ENCODE measurements at regions not wholly inside any gene's neighbourhood (a gene's known extent, or its start where the extent isn't known, plus 50 kb on each side); places are given as distances from the start of the nearest gene placed in this dataset.

- Histone ChIP-seq H3K4me1 (ENCODE audit: insufficient read depth, low read length, severe bottlenecking) (no peaks in the 10 kb centered on the region), H3K9ac (ENCODE audit: low read length) (no peak overlapping the region), H3F3A (ENCODE audit: insufficient read depth, low read length) (no peaks in the 10 kb centered on the region), H4K20me1 (ENCODE audit: insufficient read depth, low read length) (no peaks in the 10 kb centered on the region), H2AFZ (ENCODE audit: low read length) (no peak overlapping the region), H3K4me2 (ENCODE audit: low read length) (no peak overlapping the region), H3K79me2 (ENCODE audit: insufficient read depth, low read length) (no peaks in the 10 kb centered on the region), H3K4me3 (ENCODE audit: low read depth, low read length, poor library complexity, severe bottlenecking) (no peak overlapping the region), H3K27me3 (ENCODE audit: insufficient read depth, low read length) (no peaks in the 10 kb centered on the region), H3K9me2 (ENCODE audit: low read depth, low read length) (no peaks in the 10 kb centered on the region), H3K36me3 (ENCODE audit: insufficient read depth, low read length) (no peaks in the 10 kb centered on the region), H3K9me3 (ENCODE audit: low read length) (no peaks in the 10 kb centered on the region), H3K27ac (ENCODE audit: low read depth, low read length, poor library complexity, severe bottlenecking) (no peak overlapping the region)
- TF ChIP-seq EZH2 (IDR thresholded peaks at IDR 0.05; ENCODE audit: borderline replicate concordance, low read length) (no peak), CTCF (IDR thresholded peaks at IDR 0.05; ENCODE audit: low read length) (no peak)
Measured at GRCh38 chr4:20421603-20421985, 169.9 kb downstream of the SLIT2 start.

GRCh38 chr4:20422398-20422797 is 170.7 kb downstream of the SLIT2 start:
- no peak overlapping the region for H3K27ac ChIP-seq (ENCODE audit: low read depth, low read length, poor library complexity, severe bottlenecking)
- H3K4me2 ChIP-seq (ENCODE audit: low read length) = no peak overlapping the region
- no peaks in the 10 kb centered on the region for H3K9me3 ChIP-seq (ENCODE audit: low read length)
- H3K9ac ChIP-seq (ENCODE audit: low read length) = no peak overlapping the region
- H3K36me3 ChIP-seq (ENCODE audit: insufficient read depth, low read length) = no peaks in the 10 kb centered on the region
- H3K79me2 ChIP-seq (ENCODE audit: insufficient read depth, low read length) = no peaks in the 10 kb centered on the region
- H3K4me1 ChIP-seq (ENCODE audit: insufficient read depth, low read length, severe bottlenecking) = no peaks in the 10 kb centered on the region
- no peak overlapping the region for H2AFZ ChIP-seq (ENCODE audit: low read length)
- no peaks in the 10 kb centered on the region for H3F3A ChIP-seq (ENCODE audit: insufficient read depth, low read length)
- H4K20me1 ChIP-seq (ENCODE audit: insufficient read depth, low read length) = no peaks in the 10 kb centered on the region
- H3K27me3 ChIP-seq (ENCODE audit: insufficient read depth, low read length) = no peaks in the 10 kb centered on the region
- H3K9me2 ChIP-seq (ENCODE audit: low read depth, low read length) = no peaks in the 10 kb centered on the region
- H3K4me3 ChIP-seq (ENCODE audit: low read depth, low read length, poor library complexity, severe bottlenecking) = no peak overlapping the region
- TF ChIP-seq EZH2 (IDR thresholded peaks at IDR 0.05; ENCODE audit: borderline replicate concordance, low read length) = no peak
- TF ChIP-seq CTCF (IDR thresholded peaks at IDR 0.05; ENCODE audit: low read length) = peak; percentile 29; the same call in 1 of the 2 replicates

- Histone ChIP-seq H3K27ac (ENCODE audit: low read depth, low read length, poor library complexity, severe bottlenecking) (no peak overlapping the region), H3K9me3 (ENCODE audit: low read length) (no peaks in the 10 kb centered on the region), H3K4me3 (ENCODE audit: low read depth, low read length, poor library complexity, severe bottlenecking) (no peak overlapping the region), H3K9ac (ENCODE audit: low read length) (no peak overlapping the region), H3K4me2 (ENCODE audit: low read length) (no peak overlapping the region), H3K4me1 (ENCODE audit: insufficient read depth, low read length, severe bottlenecking) (no peaks in the 10 kb centered on the region), H3F3A (ENCODE audit: insufficient read depth, low read length) (no peaks in the 10 kb centered on the region), H4K20me1 (ENCODE audit: insufficient read depth, low read length) (no peaks in the 10 kb centered on the region), H3K79me2 (ENCODE audit: insufficient read depth, low read length) (no peaks in the 10 kb centered on the region), H2AFZ (ENCODE audit: low read length) (no peak overlapping the region), H3K36me3 (ENCODE audit: insufficient read depth, low read length) (no peaks in the 10 kb centered on the region), H3K27me3 (ENCODE audit: insufficient read depth, low read length) (no peaks in the 10 kb centered on the region), H3K9me2 (ENCODE audit: low read depth, low read length) (no peaks in the 10 kb centered on the region)
- TF ChIP-seq EZH2 (IDR thresholded peaks at IDR 0.05; ENCODE audit: borderline replicate concordance, low read length) (no peak), CTCF (IDR thresholded peaks at IDR 0.05; ENCODE audit: low read length) (no peak)
Measured at GRCh38 chr4:20423420-20423819, 171.7 kb downstream of the SLIT2 start.

Data from OCI-LY1 (cell line).